ENCODE measurements at regions not wholly inside any gene's neighbourhood (a gene's known extent, or its start where the extent isn't known, plus 50 kb on each side); places are given as distances from the start of the nearest gene placed in this dataset.

GRCh38 chr22:22997988-22998387 is 72.3 kb upstream of the GNAZ start:
- H3K36me3 ChIP-seq (ENCODE audit: control insufficient read depth, insufficient read depth, low read length), result no peaks in the 10 kb centered on the region
- H3K27ac ChIP-seq (ENCODE audit: low read length), result no peak overlapping the region
- no peak overlapping the region for H3K4me3 ChIP-seq (ENCODE audit: low read length)
- peaks cover 3% of the 10 kb centered on the region for H3K27me3 ChIP-seq (ENCODE audit: control insufficient read depth, insufficient read depth, low read length)
- no peaks in the 10 kb centered on the region for H3K4me1 ChIP-seq (ENCODE audit: control insufficient read depth, insufficient read depth, low read length)
- peaks cover 12% of the 10 kb centered on the region for H3K9me3 ChIP-seq (replicated peaks; ENCODE audit: control insufficient read depth, low read depth, low read length)
- no peak for DNase-seq

- Histone ChIP-seq H3K4me1 (ENCODE audit: control insufficient read depth, insufficient read depth, low read length) (no peaks in the 10 kb centered on the region), H3K36me3 (ENCODE audit: control insufficient read depth, insufficient read depth, low read length) (no peaks in the 10 kb centered on the region), H3K4me3 (ENCODE audit: low read length) (no peak overlapping the region), H3K27me3 (ENCODE audit: control insufficient read depth, insufficient read depth, low read length) (no peaks in the 10 kb centered on the region), H3K27ac (ENCODE audit: low read length) (no peak overlapping the region), H3K9me3 (replicated peaks; ENCODE audit: control insufficient read depth, low read depth, low read length) (peaks cover 12% of the 10 kb centered on the region)
- no peak for DNase-seq
- no CpG with 5 or more reads among the region's 2 CpGs for WGBS (ENCODE audit: insufficient coverage)
These were observed 70.8 kb upstream of the GNAZ start for GRCh38 chr22:22999523-22999922.

- H3K9me3 ChIP-seq (replicated peaks; ENCODE audit: control insufficient read depth, low read depth, low read length), result peaks cover 12% of the 10 kb centered on the region
These were observed 69.5 kb upstream of the GNAZ start for GRCh38 chr22:23000657-23001347.

GRCh38 chr22:23001463-23001862 is 68.9 kb upstream of the GNAZ start:
- H3K36me3 ChIP-seq (ENCODE audit: control insufficient read depth, insufficient read depth, low read length), result no peaks in the 10 kb centered on the region
- no peaks in the 10 kb centered on the region for H3K4me1 ChIP-seq (ENCODE audit: control insufficient read depth, insufficient read depth, low read length)
- no peak overlapping the region for H3K27ac ChIP-seq (ENCODE audit: low read length)
- peaks cover 11% of the 10 kb centered on the region for H3K9me3 ChIP-seq (replicated peaks; ENCODE audit: control insufficient read depth, low read depth, low read length)
- H3K27me3 ChIP-seq (ENCODE audit: control insufficient read depth, insufficient read depth, low read length), result no peaks in the 10 kb centered on the region
- DNase-seq, result no peak
- H3K4me3 ChIP-seq (ENCODE audit: low read length), result no peak overlapping the region

More at GRCh38 chr22:23000657-23001347, 69.5 kb upstream of the GNAZ start:
- H3K4me1 ChIP-seq (ENCODE audit: control insufficient read depth, insufficient read depth, low read length), result no peaks in the 10 kb centered on the region
- no peak overlapping the region for H3K27ac ChIP-seq (ENCODE audit: low read length)
- no peaks in the 10 kb centered on the region for H3K36me3 ChIP-seq (ENCODE audit: control insufficient read depth, insufficient read depth, low read length)
- DNase-seq, result no peak
- H3K4me3 ChIP-seq (ENCODE audit: low read length), result no peak overlapping the region
- 88% methylated on average over 2 of the region's 2 CpGs for WGBS (ENCODE audit: insufficient coverage)
- H3K27me3 ChIP-seq (ENCODE audit: control insufficient read depth, insufficient read depth, low read length), result no peaks in the 10 kb centered on the region

GRCh38 chr22:23002612-23003180 is 67.6 kb upstream of the GNAZ start:
- no peak for DNase-seq
- Histone ChIP-seq H3K27ac (ENCODE audit: low read length) (no peak overlapping the region), H3K36me3 (ENCODE audit: control insufficient read depth, insufficient read depth, low read length) (no peaks in the 10 kb centered on the region), H3K4me3 (ENCODE audit: low read length) (no peak overlapping the region), H3K9me3 (replicated peaks; ENCODE audit: control insufficient read depth, low read depth, low read length) (peaks cover 3% of the 10 kb centered on the region), H3K4me1 (ENCODE audit: control insufficient read depth, insufficient read depth, low read length) (no peaks in the 10 kb centered on the region), H3K27me3 (ENCODE audit: control insufficient read depth, insufficient read depth, low read length) (no peaks in the 10 kb centered on the region)
- no CpG with 5 or more reads among the region's 2 CpGs for WGBS (ENCODE audit: insufficient coverage)

GRCh38 chr22:23007823-23008222 is 62.5 kb upstream of the GNAZ start:
- WGBS (ENCODE audit: insufficient coverage), result 86% methylated on average over 1 of the region's 1 CpG
- Histone ChIP-seq H3K27ac (ENCODE audit: low read length) (no peak overlapping the region), H3K27me3 (ENCODE audit: control insufficient read depth, insufficient read depth, low read length) (peaks cover 5% of the 10 kb centered on the region), H3K9me3 (replicated peaks; ENCODE audit: control insufficient read depth, low read depth, low read length) (no peaks in the 10 kb centered on the region), H3K36me3 (ENCODE audit: control insufficient read depth, insufficient read depth, low read length) (no peaks in the 10 kb centered on the region), H3K4me3 (ENCODE audit: low read length) (no peak overlapping the region), H3K4me1 (ENCODE audit: control insufficient read depth, insufficient read depth, low read length) (no peaks in the 10 kb centered on the region)
- no peak for DNase-seq

GRCh38 chr22:23008896-23009295 is 61.4 kb upstream of the GNAZ start:
- WGBS (ENCODE audit: insufficient coverage), result no CpG with 5 or more reads among the region's 2 CpGs
- no peaks in the 10 kb centered on the region for H3K9me3 ChIP-seq (replicated peaks; ENCODE audit: control insufficient read depth, low read depth, low read length)
- no peaks in the 10 kb centered on the region for H3K4me1 ChIP-seq (ENCODE audit: control insufficient read depth, insufficient read depth, low read length)
- H3K4me3 ChIP-seq (ENCODE audit: low read length), result no peak overlapping the region
- H3K36me3 ChIP-seq (ENCODE audit: control insufficient read depth, insufficient read depth, low read length), result no peaks in the 10 kb centered on the region
- H3K27ac ChIP-seq (ENCODE audit: low read length), result no peak overlapping the region
- DNase-seq, result no peak
- H3K27me3 ChIP-seq (ENCODE audit: control insufficient read depth, insufficient read depth, low read length), result peaks cover 5% of the 10 kb centered on the region

Measured in muscle of leg (tissue), 3 donors.